GM21381 (cell line): ENCODE measurements at regions not wholly inside any gene's neighbourhood (a gene's known extent, or its start where the extent isn't known, plus 50 kb on each side); places are given as distances from the start of the nearest gene placed in this dataset.

Source experiments
- ATAC-seq: cut with Tn5 transposase; IDR thresholded peaks from one replicate; pipeline ENCODE4 v1.9.1; 2021; ENCODE audit warnings: mild to moderate bottlenecking, moderate library complexity; ENCODE audit not compliant: unreplicated experiment

DNA sequence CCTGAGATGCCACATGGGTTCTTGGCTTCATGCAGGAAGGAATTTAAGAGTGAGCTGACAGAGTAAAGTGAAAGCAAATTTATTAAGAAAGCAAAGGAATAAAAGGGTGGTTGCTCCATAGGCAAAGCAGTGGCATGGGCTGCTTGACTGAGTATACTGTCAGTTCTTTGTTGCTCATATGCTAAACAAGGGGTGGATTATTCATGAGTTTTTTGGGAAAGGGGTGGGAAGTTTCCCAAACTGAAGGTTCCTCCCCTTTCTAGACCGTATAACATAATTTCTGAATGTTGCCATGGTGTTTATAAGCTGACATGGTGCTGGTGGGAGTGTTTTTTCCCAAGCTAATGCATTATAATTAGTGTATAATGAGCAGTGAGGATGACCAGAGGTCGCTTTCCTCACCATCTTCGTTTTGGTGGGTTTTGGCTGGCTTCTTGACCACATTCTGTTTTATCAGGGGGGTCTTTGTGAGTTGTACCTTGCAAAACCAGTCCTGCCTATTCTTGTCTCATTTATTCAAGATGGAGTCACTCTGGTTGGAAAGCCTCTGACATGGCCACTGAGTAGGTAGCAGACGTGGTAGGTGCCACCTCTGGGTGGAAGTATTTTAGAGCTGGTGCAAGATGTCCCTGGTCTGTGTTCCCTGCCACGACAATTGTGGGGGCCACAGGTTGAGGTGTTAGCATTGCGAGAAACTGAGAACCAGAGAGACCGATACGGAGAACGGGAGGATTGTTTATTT, 107.5 kb upstream of the SDK1 start:
- no peak for ATAC-seq

DNA sequence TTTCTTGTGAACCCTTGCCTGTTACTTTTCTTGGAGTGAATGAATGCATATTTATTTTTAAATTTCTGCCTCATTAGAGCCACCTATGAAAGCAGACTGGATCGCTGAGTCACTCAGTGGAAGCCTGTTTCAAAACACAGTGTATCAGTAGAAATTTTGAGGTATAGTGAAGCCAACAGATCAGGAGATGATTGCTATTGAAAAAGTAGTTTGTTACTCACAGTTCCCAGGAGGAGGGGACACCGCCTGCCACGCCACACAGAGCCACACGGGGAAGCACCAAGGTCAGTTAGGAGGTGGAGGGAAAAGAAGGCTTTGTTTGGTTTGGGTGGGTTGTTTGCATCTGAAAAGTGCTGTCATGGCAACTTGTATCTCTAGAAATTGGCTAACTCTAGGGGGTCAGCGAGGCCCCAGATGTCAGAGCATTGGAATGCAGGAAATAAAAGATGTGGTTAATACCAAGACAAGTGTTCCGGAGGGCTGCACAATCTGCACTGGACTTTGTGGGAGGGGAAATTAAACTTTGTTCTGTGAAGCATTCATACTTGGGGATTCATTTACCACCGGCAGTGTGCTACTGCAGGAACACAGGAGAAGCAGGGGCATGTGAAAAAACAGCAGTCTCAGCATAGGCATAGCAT, 106.4 kb upstream of the SDK1 start:
- ATAC-seq, result no peak

DNA sequence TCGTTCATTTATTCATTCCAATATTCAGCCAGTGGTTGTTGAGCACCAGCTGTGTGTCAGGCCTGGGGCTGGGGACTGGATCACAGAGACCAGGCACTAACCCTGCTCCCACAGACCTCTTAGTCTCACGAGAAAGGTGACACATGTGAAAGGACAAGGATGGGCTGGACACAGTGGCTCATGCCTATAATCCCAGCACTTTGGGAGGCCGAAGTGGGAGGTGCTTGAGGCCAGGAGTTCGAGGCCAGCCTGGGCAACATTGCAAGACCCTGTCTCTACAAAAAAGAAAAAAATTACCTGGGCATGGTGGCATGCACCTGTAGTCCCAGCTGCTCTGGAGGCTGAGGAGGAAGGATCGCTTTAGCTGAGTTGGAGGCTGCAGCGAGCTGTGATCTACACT, 105.9 kb upstream of the SDK1 start:
- ATAC-seq, result no peak

DNA sequence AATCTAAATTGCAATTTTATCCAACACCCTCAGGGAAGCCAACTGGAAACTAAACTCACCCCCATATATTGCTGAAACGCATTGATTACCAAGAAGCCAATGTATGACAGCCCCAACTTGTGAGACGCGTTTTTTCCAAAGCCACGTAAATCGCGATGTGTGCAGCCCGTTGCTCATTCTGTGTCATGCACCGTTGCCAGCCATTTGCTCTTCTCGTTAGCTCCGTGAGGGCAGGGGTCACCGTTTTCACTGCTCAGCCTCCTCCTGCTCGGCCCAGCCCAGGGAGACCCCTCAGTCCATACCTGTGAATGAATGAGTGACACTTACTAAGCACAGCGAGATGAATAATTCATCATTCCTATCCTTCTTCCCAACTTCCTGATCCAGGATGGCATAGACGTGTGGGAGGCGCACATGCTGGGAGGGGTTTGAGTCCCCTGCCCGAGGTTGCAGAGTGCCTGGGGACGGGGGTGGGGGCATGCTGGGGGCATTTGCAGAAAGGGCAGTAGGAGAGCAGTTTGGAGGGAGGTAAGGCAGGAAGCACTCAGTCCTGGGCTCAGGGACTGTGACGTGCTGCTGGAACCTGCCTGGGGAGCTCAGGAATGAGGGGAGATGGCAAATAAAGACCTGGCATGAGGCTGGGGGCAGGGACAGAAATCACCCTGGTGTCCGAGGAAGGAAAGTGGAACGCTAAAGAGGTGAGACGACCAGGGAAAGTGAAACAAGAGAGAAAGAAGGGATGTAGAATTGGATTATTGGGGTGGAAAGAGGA, 104.2 kb upstream of the SDK1 start:
- no peak for ATAC-seq

DNA sequence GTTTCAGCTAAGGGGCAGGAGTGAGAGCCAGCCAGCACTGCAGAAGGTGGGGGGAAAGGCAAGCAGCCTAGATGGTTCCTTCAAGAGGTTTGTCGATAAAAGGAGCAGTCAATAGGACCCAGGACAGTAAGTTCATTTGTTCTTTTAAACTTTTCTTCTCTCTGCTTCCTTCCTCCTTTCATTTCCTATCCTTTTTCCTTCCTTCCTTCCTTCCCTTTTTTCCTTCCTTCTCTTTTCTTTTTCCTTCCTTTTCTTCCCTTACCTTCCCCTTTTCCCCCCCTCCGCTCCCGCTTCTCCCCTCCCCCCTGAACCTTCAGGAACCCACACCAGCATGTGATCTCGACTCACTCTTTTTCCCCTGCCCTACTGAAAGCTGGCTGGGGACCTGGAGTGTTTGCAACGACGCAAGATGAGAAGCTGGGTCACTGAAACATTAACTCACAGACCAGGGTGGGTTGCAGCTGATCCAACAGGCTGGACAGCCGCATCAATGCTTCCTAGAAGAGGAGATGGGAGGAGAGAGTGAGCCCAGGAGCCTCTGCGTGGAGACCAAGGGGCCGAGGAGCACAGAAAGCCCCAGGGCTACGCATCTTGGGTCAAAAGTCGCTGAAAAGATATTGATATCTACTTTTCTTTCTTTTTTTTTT, 103.4 kb upstream of the SDK1 start:
- ATAC-seq, result no peak

DNA sequence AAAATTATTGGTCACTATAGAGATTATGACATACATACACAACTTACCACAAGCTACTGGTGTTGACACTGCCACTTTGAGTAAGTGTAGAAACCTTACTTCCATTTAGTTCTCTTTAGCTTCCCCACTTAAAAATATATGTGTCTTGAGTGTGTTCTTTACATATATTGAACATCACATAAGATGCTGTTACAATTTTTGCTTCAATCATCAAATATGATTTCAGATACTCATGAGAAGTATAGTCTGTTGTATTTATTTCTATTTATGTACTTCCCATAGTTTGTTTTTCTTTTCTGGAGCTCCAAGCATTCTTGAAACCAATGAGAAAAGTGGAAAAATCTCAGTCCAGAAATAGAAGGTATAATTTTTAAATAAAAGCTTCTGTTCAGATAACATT, 102.7 kb upstream of the SDK1 start:
- ATAC-seq, result no peak

DNA sequence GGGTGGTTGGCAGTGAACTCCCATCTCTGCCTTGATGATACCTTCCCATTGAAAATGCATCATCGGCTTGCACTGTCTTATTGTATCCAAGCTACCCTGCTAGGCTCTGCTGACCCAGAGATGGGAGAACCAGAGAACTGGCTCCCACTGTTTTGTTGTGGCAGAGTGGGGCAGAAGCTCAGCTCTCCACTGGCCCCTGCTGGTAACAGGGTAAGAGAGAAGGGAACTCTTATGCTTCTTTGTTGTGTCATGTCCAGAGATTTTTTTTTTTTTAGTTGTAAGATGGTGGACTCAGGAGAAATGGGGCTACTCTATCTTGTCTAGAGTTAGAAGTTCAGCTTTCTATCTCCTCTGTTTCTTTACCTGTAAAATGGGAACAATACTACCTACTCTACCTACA, 100.5 kb upstream of the SDK1 start:
- no peak for ATAC-seq

DNA sequence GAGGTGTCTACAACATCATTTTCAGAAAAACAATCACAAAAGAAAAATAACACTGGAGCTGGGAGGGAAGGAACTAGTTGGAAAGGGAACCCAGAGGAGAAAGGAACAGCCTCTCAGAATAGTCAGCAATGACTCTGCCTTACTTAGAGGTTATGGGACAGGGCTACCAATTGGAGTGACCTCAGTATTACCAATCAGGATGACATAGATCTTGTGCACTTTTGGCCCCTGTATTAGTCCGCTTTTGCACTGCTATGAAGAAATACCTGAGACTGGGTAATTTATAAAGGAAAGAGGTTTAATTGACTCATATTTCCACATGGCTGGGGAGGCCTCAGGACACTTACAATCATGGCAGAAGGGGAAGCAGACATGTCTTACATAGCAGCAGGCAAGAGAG, 99.7 kb upstream of the SDK1 start:
- ATAC-seq, result no peak

DNA sequence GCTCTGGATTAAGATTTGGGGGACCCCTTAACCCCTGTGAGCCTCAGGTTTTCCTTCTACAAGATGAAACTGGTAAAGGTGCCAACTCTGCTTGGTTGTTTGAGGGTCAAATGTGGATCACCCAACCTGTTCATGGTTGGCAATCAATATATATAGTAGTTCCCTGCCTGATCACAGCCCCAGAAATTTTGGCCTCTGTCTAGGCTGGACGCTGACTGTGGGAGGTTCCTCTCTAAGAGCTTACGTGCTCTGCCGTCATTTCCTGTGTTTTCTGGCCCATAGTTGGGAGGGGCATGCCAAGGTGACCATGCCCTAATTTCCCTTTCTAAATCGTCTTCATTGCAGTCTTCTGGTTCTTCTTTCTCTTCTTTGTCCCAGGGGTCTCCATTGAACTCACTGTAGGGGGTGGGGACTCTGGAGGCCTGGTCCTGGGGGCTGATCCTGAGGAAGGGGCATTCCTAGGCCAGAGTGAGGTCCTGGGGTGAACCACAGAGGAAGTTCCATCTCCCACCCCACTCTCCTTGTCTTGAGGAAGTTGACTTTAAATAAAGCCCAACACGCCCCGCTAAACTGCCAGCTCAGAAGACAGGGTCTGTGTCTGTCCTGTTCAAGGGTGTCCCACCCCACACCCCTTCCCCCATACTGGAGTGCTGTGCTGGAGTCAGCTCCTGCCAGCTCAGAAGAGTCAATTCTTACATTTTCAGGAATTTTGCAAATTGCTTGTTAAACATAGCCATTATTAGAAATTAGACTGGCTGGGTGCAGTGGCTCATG, 98.9 kb upstream of the SDK1 start:
- ATAC-seq, result no peak

DNA sequence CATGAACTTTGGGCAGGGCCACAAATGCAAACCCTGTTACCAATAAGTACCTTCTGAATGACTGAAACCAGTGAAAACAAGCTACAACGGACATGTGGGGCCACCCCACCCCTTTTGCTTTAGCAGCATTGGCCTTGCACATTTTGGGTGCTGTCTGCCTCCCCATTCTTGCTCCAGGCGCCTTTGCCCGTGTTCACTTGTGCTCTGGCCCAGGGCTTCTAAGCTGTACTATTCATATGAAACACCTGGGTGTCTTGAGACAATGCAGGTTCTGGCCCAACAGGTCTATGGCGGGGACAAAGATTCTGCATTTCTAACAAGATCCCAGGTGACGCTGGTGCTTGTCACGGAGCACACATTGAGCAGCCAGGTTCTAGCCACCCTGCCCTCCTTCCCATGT, 96.5 kb upstream of the SDK1 start:
- ATAC-seq, result no peak

DNA sequence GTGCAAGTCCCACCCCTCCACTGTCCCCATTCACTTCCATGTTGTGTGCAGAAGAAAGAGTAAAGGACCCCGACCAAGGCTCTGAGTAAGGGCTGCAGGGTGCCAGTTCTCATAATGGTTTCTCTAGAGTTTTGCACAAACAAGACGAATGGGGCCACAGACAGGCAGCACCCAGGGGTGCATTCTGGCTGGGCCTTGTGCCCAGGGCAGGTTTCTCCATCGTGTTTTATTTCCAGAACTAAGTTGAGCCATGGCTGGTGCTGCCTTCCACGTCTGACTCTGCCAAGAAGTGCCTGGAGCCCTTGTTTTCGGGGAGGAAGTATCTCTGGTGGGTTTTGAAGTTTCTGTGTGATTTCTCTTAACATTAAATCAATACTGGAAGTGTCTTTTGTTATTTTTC, 95.0 kb upstream of the SDK1 start:
- ATAC-seq, result no peak

DNA sequence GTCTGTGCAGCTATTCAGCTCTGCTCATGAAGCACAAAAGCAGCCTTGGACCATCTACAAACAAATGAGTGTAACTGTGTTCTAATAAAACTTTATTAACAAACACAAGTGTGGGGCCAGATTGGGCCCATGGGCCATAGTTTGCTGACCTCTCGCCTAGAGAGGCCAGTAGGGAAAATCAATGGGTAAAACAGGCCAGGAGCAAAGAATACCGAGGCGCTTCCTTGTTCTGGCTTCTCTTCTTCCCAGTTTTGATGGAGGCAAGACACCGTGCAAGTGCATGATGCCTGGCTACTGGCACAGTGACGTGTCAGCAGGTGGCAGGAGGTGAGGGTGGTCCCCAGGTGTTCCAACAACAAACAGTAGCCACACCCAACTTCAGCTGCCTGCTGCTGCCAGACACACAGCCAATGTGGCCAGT, 94.3 kb upstream of the SDK1 start:
- ATAC-seq, result no peak

DNA sequence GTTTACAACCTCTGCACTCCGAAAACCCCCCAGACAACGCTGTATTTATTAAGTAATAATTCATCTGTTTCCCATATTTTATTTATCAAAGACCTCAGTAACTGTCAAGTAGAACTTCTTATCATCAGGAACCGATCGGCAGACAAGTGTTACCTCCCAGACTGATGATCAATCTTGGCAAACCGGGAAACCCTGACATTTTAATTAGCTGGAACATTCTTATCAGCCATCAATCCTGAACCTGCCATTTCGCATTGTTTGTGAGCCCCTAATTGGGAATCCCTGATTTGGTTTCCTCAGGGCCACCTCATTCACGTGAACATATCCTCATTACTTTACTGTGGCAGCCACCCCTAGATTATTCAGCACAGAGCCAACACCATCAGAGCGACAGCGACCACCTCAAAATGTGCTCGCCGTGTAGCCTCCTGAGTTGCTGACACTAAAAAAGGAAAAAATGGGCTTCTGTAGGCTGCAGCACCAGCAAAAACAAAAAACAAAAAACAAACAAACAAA, 93.6 kb upstream of the SDK1 start:
- ATAC-seq, result no peak

DNA sequence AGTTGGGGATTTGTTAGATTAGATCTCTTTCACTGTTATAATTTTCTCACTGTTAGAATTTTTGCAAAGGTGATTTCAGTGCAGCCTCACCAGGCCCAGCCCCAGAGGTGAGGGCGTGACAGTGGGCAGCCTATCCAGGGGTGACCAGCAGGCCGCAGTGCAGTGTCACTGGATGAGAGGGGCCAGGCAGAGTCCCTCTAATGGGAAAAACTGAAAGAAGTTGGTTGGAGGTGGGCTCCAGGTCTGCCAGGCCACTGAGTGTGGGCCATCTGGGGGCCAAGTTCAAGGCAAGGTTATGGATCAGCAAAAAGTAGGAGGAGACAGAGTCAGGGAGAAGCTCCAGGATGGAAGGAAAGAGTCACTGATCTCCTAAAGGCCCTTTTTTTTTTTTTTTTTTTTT, 90.5 kb upstream of the SDK1 start:
- ATAC-seq, result no peak

DNA sequence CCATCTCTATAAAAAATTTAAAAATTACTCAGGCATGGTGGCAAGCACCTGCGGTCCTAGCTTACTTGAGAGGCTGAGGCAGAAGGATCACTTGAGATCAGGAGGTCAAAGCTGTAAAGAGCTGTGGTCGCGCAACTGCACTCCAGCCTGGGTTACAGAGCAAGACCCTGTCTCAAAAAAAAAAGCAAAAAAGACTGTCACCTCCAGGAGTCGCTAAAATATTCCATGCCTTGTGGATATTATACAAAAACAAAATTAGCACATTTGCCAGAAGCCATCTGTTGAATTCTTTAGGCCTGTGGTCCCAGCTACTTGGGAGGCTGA, 87.0 kb upstream of the SDK1 start:
- ATAC-seq, result no peak

DNA sequence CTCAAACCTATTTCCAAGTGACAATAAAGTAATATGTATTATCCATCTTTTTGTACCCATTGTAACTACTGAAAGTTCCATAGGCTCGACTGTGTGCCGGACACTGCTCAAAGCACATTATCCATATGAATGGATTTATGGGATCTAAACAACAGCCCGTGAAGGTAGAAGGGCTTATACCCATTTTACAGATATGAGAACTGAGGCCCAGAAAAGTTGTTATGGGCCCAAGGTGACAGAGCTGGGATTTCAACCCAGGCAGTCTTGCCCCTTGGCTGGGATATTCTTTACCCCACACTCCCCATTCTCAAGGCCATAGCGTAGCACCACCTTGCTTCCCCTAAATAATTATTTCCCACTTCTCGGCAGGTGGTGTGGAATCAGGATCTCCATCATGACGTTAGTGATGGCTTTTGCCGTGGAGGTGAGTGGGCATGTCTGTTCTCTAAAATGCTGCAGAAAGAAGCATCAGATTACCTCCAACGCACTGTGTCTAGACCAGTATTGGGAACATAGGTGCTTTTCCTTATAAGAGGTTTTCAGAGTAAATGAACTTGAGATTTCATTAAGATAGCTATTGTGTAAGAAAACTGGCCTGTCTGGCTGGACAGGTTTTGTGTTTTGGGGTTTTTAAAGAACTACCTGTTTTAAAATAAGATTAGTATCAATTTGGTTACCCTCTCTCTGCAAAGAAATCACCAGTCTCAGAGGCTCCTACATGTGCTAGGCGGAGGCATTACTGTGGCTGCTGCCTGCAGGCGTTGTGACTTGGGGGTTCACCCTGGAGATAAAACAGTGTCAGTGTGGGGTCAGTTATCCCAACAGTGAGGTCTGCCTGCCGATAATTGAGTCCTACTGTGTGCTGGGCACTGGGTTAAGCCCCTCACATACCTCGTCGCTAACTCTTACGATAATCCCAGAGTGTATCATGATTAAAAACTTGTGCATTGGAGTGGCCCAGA, 85.1 kb upstream of the SDK1 start:
- no peak for ATAC-seq

DNA sequence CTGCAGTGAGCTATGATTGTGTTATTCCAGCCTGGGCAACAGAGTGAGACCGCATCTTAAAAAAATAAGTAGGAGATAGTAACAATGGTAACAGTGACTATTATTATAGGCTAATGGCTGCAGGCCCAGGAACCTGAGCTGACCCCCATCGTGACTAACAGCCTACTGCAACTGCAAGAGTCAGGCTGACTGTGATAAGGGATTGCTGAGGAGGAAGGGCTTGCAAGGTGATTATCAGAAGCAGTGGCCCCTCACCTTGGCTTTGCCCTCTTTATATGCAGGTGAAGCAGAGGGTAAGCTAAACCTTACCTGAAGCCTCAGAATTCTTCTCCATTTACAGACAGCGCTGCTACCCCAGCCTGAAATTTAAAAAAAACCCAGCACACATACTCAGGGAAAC, 83.9 kb upstream of the SDK1 start:
- ATAC-seq, result no peak

DNA sequence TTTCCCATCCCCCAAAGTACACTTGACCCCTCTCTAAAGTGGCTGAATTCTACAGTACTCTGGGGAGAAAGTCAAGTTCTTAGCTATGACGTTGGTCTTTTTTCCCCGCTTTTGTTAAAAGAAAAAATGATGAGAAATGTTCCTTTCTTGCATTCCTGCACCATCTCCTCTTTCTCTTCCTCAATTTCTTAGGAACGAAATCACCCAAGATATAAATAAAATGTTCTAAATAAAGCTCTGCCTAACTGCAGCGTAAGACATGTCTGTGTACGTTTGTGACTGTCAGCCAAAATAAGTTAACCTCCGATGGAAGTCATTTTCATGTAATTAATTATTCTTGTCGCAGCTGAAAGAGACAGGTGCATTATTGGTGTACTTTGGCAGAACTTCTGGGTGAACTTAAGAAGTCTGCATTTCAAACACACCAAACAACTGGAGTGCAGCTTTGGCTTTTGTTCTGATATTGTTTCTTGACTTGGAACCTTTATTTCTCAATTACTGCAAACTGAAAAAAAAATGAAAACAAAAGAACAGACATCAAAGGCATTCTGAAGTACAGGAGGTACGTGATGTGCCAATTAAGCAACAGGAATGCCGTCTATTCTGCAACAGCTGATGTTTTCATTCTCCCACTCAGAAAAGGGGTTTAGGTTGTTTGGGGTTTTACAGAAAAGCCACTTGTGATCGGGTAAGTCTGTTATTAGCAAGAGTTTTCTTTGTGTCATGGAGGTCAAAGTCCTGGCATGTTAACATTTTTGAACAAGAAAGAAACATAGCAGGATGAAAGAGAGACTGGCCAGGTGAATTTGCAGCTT, 82.4 kb upstream of the SDK1 start:
- no peak for ATAC-seq
